Stomach (tissue), 8 donors: ENCODE measurements at regions not wholly inside any gene's neighbourhood (a gene's known extent, or its start where the extent isn't known, plus 50 kb on each side); places are given as distances from the start of the nearest gene placed in this dataset.

Experiments
- DNase-seq, 2 donors: peaks; one replicate each; pipeline versions ENCODE4 v3.0.0 to v3.0.0-alpha.2; 2013 to 2019
- H3K27ac ChIP-seq, 5 donors: fragments of 200-600 bp in 4 of 5; sonication (generic) in 4 of 5; one replicate each; pipeline ENCODE4 v1.5.1; 2013 to 2019; ENCODE audit warnings: mild to moderate bottlenecking in 1 of 5, moderate library complexity in 1 of 5
- H3K27me3 ChIP-seq, 3 donors: fragments of 200-600 bp; sonication (generic); one replicate each; pipeline ENCODE4 v1.5.1; 2017 to 2019; ENCODE audit warnings: mixed run types in 1 of 3
- H3K36me3 ChIP-seq, 4 donors: fragments of 200-600 bp; sonication (generic); 1 replicate in 3 of 4; 2 replicates in 1 of 4; pipeline ENCODE4 v1.5.1; 2016 to 2019
- H3K4me1 ChIP-seq, 4 donors: fragments of 200-600 bp; sonication (generic); one replicate each; pipeline ENCODE4 v1.5.1; 2016 to 2019
- H3K4me3 ChIP-seq, 4 donors: fragments of 200-600 bp; sonication (generic) in 3 of 4; one replicate each; pipeline ENCODE4 v1.5.1; 2016 to 2019; ENCODE audit warnings: mild to moderate bottlenecking in 1 of 4
- H3K9me3 ChIP-seq, 4 donors: fragments of 200-600 bp; sonication (generic); one replicate each; pipeline ENCODE4 v1.5.1; 2016 to 2019
- EP300 ChIP-seq: sonication (generic); formaldehyde crosslinking; IDR thresholded peaks from one replicate; pipeline ENCODE4 v1.6.1; 2017; ENCODE audit warnings: antibody characterized with exemption
- POLR2A ChIP-seq, 4 donors: fragments of 450-650 bp; IDR thresholded peaks; one replicate each; pipeline ENCODE4 v1.6.1; 2016; ENCODE audit warnings: antibody characterized with exemption in 4 of 4, control low read depth in 2 of 4, mild to moderate bottlenecking in 1 of 4, moderate library complexity in 1 of 4
- POLR2AphosphoS5 ChIP-seq, 3 donors: sonication (generic); formaldehyde crosslinking; IDR thresholded peaks; one replicate each; pipeline ENCODE4 v1.6.1; 2016; ENCODE audit warnings: antibody characterized with exemption in 3 of 3
- WGBS, 5 donors: extraction: QIAGEN DNeasy Blood & Tissue Kit in 3 of 5; methylation state at CpG; one replicate each; pipeline versions ENCODE4 v1.1.5 to v1.1.7; 2013 to 2018; 5-methylcytosine and 5-hydroxymethylcytosine counted together
- intact Hi-C: fragments of 100-400 bp; cut with DNase I; formaldehyde crosslinking; loops from one replicate; pipeline ENCODE4 v1.15.1; 2023; ENCODE audit warnings: low total_unique reads
- TF ChIP-seq, protein P1 (sequence below), 7 experiments: fragments of 450-650 bp in 4 of 7; fragments of 200-600 bp in 3 of 7; sonication (generic) in 3 of 7; IDR thresholded peaks; one replicate each; pipeline ENCODE4 v1.5.1; 2016 to 2019; ENCODE audit warnings: antibody characterized with exemption in 7 of 7, control low read depth in 2 of 7, mild to moderate bottlenecking in 1 of 7
- donor health status: healthy with polysubstance abuse.
- donor health status: Bipolar disorder and iron deficiency.
- donor health status: healthy.

DNA sequence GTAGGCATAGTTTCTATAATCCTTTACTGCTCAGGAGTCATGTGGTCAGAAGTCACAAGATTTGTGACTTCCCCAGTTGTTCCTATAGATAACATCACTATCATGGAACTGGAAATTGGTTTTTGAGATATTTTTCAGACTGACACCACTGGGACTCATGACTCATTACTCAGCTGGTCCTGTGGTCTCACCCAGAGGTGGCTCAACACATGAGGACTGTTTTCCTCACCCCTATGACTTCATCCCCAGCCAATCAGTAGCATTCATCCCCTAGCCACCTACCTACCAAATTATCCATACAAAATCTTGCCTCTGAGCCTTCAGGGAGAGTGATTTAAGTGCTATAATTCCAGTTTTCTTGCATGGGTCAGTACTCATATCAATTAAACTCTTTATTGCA lies 1217.7 kb downstream of the EPHA7 start:
- Histone ChIP-seq H3K9me3 (peaks cover 0 to 14% (median 4%) of the 10 kb centered on the region in 4 donors), H3K27ac (no peak overlapping the region), H3K4me1 (no peaks in the 10 kb centered on the region), H3K36me3 (no peaks in the 10 kb centered on the region), H3K27me3 (no peaks in the 10 kb centered on the region), H3K4me3 (no peak overlapping the region)
- DNase-seq, result no peak
- TF ChIP-seq POLR2AphosphoS5 (IDR thresholded peaks at IDR 0.05), result no peak
- TF ChIP-seq EP300, result no peak
- TF ChIP-seq, protein P1, sequence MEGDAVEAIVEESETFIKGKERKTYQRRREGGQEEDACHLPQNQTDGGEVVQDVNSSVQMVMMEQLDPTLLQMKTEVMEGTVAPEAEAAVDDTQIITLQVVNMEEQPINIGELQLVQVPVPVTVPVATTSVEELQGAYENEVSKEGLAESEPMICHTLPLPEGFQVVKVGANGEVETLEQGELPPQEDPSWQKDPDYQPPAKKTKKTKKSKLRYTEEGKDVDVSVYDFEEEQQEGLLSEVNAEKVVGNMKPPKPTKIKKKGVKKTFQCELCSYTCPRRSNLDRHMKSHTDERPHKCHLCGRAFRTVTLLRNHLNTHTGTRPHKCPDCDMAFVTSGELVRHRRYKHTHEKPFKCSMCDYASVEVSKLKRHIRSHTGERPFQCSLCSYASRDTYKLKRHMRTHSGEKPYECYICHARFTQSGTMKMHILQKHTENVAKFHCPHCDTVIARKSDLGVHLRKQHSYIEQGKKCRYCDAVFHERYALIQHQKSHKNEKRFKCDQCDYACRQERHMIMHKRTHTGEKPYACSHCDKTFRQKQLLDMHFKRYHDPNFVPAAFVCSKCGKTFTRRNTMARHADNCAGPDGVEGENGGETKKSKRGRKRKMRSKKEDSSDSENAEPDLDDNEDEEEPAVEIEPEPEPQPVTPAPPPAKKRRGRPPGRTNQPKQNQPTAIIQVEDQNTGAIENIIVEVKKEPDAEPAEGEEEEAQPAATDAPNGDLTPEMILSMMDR (IDR thresholded peaks at IDR 0.05), result no peak
- TF ChIP-seq POLR2A (IDR thresholded peaks at IDR 0.05), result no peak
- intact Hi-C loops, result no loop called here

DNA sequence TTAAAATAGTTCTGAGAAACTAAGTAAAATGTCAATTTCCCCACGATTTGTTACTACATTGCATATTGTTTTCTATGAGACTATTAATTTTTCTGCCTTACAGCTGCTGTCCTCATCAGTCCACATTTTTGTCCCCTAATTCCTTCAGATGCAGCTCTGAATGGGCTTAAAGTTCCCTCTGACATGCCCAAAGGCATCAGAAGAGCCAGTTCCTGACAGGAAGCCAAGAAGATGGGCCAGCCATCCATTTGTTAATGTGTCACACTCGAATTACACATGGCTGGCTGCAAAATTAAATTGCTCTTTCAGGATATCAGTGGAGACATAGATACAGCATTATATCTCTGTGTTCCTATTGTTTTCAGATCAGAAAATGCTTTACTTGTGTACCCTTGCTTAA lies 1223.0 kb downstream of the EPHA7 start:
- no peaks in the 10 kb centered on the region for H3K4me1 ChIP-seq
- 16 to 53% (median 29%) methylated on average over 2 of the region's 2 CpGs for whole genome bisulfite sequencing, 5 donors

DNA sequence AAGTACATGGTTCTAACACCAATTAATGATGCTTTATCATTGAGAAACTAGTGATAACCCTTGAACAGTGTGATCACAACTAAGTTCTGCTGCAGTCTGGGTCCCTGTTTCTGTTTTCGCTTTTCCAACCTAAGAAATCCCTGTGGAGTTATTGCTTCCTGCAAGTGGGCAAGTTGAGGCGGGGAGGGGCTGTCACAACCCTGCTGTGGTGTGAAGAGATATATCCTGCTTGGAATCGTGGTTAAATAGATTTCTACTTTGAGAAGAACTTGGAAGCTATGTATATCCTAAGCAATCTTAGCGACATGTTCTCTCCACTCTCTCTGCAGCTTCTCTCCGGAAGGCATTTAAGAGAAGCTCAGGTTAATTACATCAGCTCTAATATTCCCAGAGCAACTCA lies 1223.6 kb downstream of the EPHA7 start:
- H3K9me3 ChIP-seq, result peaks cover 0 to 21% (median 4%) of the 10 kb centered on the region in 4 donors
- no peak overlapping the region for H3K27ac ChIP-seq
- intact Hi-C loops, result no loop called here
- no peak for TF ChIP-seq EP300
- TF ChIP-seq POLR2AphosphoS5 (IDR thresholded peaks at IDR 0.05), result no peak
- TF ChIP-seq, protein P1 (IDR thresholded peaks at IDR 0.05), result no peak
- TF ChIP-seq POLR2A (IDR thresholded peaks at IDR 0.05), result no peak
- H3K4me1 ChIP-seq, result no peaks in the 10 kb centered on the region
- DNase-seq, result no peak
- no peaks in the 10 kb centered on the region for H3K36me3 ChIP-seq
- WGBS, 5 donors, result 67 to 78% (median 77%) methylated on average over 5 of the region's 5 CpGs
- no peak overlapping the region for H3K4me3 ChIP-seq
- H3K27me3 ChIP-seq, result no peaks in the 10 kb centered on the region

More for the DNA sequence above, 1223.0 kb downstream of the EPHA7 start:
- no peak overlapping the region for H3K27ac ChIP-seq
- intact Hi-C loops, result no loop called here
- no peak overlapping the region for H3K4me3 ChIP-seq
- peaks cover 0 to 21% (median 4%) of the 10 kb centered on the region in 4 donors for H3K9me3 ChIP-seq
- no peaks in the 10 kb centered on the region for H3K27me3 ChIP-seq
- TF ChIP-seq POLR2AphosphoS5 (IDR thresholded peaks at IDR 0.05), result no peak
- TF ChIP-seq, protein P1 (IDR thresholded peaks at IDR 0.05), result no peak
- no peak for TF ChIP-seq EP300
- no peak for TF ChIP-seq POLR2A (IDR thresholded peaks at IDR 0.05)
- no peak for DNase-seq
- H3K36me3 ChIP-seq, result no peaks in the 10 kb centered on the region

DNA sequence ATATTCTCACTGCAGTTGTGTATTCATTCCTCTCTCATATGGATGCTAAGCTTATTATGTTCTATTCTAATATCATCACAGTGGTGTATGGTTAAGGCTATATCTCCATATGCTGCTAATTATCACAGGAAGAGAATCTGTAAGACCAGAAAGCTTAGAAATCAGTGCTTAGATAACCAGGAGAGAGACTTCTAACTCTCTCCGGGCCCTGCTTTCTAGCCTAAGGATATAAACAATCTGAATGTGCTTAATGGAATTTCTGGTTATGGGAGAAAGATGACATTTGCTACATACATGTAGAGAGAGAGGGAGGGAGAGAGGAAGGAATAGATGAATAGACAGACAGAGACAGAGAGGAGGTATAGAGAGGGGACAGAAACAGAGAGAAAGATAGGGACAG lies 1231.3 kb downstream of the EPHA7 start:
- H3K9me3 ChIP-seq, result no peaks in the 10 kb centered on the region
- WGBS, 5 donors, result 59 to 92% (median 82%) methylated on average over 1 of the region's 1 CpG
- intact Hi-C loops, result no loop called here

More for the DNA sequence above, 1231.3 kb downstream of the EPHA7 start:
- H3K27ac ChIP-seq, result no peak overlapping the region
- no peaks in the 10 kb centered on the region for H3K27me3 ChIP-seq
- H3K4me1 ChIP-seq, result no peaks in the 10 kb centered on the region
- no peak for DNase-seq
- H3K36me3 ChIP-seq, result no peaks in the 10 kb centered on the region
- no peak overlapping the region for H3K4me3 ChIP-seq
- TF ChIP-seq POLR2AphosphoS5 (IDR thresholded peaks at IDR 0.05), result no peak
- TF ChIP-seq, protein P1 (IDR thresholded peaks at IDR 0.05), result no peak
- TF ChIP-seq EP300, result no peak
- TF ChIP-seq POLR2A (IDR thresholded peaks at IDR 0.05), result no peak
